HCT116 (cell line): ENCODE measurements at regions not wholly inside any gene's neighbourhood (a gene's known extent, or its start where the extent isn't known, plus 50 kb on each side); places are given as distances from the start of the nearest gene placed in this dataset.

Experiments
- ATAC-seq: fragments of 200-7000 bp; cut with Tn5 transposase; 2 replicates; pipeline ENCODE4 v1.9.1; 2020; ENCODE audit warnings: mild to moderate bottlenecking, moderate library complexity
- BruUV-seq: library from RNA; stranded (reverse); fragments of 400-500 nt; replicated peaks from 2 replicates; lab custom pipeline; 2021; lab: Mats Ljungman, UMichigan
- CTCF ChIA-PET: fragments of 300-600 bp; sonication (Branson Sonifier 250); formaldehyde crosslinking; loops from one replicate; lab custom pipeline; 2021; ENCODE audit warnings: antibody characterized with exemption; lab: Charles Lee
- POLR2A ChIA-PET: fragments of 300-600, 350-600 bp; sonication (Branson Sonifier 250); formaldehyde crosslinking; loops from one replicate; lab custom pipeline; 2021; ENCODE audit warnings: antibody characterized with exemption; lab: Charles Lee
- RAD21 ChIA-PET, 2 experiments: fragments of 300-600 bp; sonication (Branson Sonifier 250); formaldehyde crosslinking; loops; one replicate each; lab custom pipeline; 2023; ENCODE audit warnings: low total read pairs in 2 of 2; ENCODE audit not compliant: uncharacterized antibody in 2 of 2, unreplicated experiment in 2 of 2, low non-redundant PET in 1 of 2; lab: Charles Lee
- DNase-seq: peaks from one replicate; pipeline ENCODE4 v3.0.0-alpha.2; 2010; ENCODE audit warnings: low read depth, low spot score
- H2AFZ ChIP-seq: fragments of 200-600 bp; shearing (Covaris generic), sonication (generic); 2 replicates; pipeline ENCODE4 v1.6.1; 2017; ENCODE audit warnings: low read depth, mixed run types, mixed read lengths, antibody characterized with exemption, low read length; ENCODE audit not compliant: poor library complexity, severe bottlenecking
- H3K27ac ChIP-seq: 2 replicates; pipeline ENCODE4 v1.5.1; 2012; ENCODE audit warnings: low read depth, low read length
- H3K27me3 ChIP-seq: fragments of 200-600 bp; sonication (generic); 2 replicates; pipeline ENCODE4 v1.6.1; 2016; ENCODE audit warnings: mixed run types, low read length, mixed read lengths; ENCODE audit not compliant: insufficient read depth
- H3K36me3 ChIP-seq, 2 experiments: fragments of 200-500 bp in 1 of 2; fragments of 200-600 bp in 1 of 2; sonication (Bioruptor generic) in 1 of 2; sonication (generic) in 1 of 2; 2 replicates each; pipeline versions ENCODE4 v1.5.1 to v1.6.1; 2014 to 2016; ENCODE audit warnings: low read length in 2 of 2, inconsistent platforms in 1 of 2, mixed read lengths in 1 of 2, mixed run types in 1 of 2; ENCODE audit not compliant: insufficient read depth in 2 of 2, control insufficient read depth in 1 of 2
- H3K4me1 ChIP-seq, 2 experiments: fragments of 200-600 bp in 1 of 2; sonication (generic) in 1 of 2; 2 replicates each; pipeline versions ENCODE4 v1.5.1 to v1.6.1; 2012 to 2017; ENCODE audit warnings: low read length in 2 of 2, inconsistent platforms in 1 of 2, mild to moderate bottlenecking in 1 of 2, mixed read lengths in 1 of 2, mixed run types in 1 of 2, moderate library complexity in 1 of 2; ENCODE audit not compliant: insufficient read depth in 2 of 2, control insufficient read depth in 1 of 2
- H3K4me2 ChIP-seq: fragments of 200-600 bp; sonication (generic); 2 replicates; pipeline ENCODE4 v1.6.1; 2017; ENCODE audit warnings: mixed run types, low read length, mixed read lengths
- H3K4me3 ChIP-seq, 2 experiments: fragments of 200-600 bp in 1 of 2; sonication (generic) in 1 of 2; replicated peaks in 1 of 2; 2 replicates each; pipeline ENCODE4 v1.5.1; 2011 to 2016; ENCODE audit warnings: low read length in 2 of 2, control low read depth in 1 of 2, low read depth in 1 of 2, mild to moderate bottlenecking in 1 of 2, mixed read lengths in 1 of 2, mixed run types in 1 of 2
- H3K79me2 ChIP-seq: fragments of 200-600 bp; sonication (generic); 2 replicates; pipeline ENCODE4 v1.6.1; 2017; ENCODE audit warnings: mild to moderate bottlenecking, mixed run types, low read length, moderate library complexity, mixed read lengths; ENCODE audit not compliant: insufficient read depth
- H3K9ac ChIP-seq: fragments of 200-600 bp; sonication (generic); 2 replicates; pipeline ENCODE4 v1.6.1; 2016; ENCODE audit warnings: low read length, mixed read lengths
- H3K9me2 ChIP-seq: fragments of 200-600 bp; sonication (generic), shearing (Covaris generic); 2 replicates; pipeline ENCODE4 v1.6.1; 2017; ENCODE audit warnings: mixed run types, mild to moderate bottlenecking, moderate library complexity; ENCODE audit not compliant: insufficient read depth
- H3K9me3 ChIP-seq, 2 experiments: fragments of 200-500 bp in 1 of 2; fragments of 200-600 bp in 1 of 2; sonication (Bioruptor generic) in 1 of 2; sonication (generic) in 1 of 2; 2 replicates each; pipeline ENCODE4 v1.6.1; 2014 to 2017; ENCODE audit warnings: low read length in 2 of 2, mixed read lengths in 2 of 2, inconsistent platforms in 1 of 2, low read depth in 1 of 2, mild to moderate bottlenecking in 1 of 2, mixed run types in 1 of 2, moderate library complexity in 1 of 2; ENCODE audit not compliant: control insufficient read depth in 1 of 2, insufficient read depth in 1 of 2
- H4K20me1 ChIP-seq: fragments of 200-600 bp; sonication (generic), shearing (Covaris generic); 2 replicates; pipeline ENCODE4 v1.6.1; 2017; ENCODE audit warnings: mixed run types, mild to moderate bottlenecking, moderate library complexity; ENCODE audit not compliant: insufficient read depth
- CBX3 ChIP-seq: IDR thresholded peaks from 2 replicates; pipeline ENCODE4 v1.6.1; 2012; ENCODE audit warnings: low read depth
- CEBPB ChIP-seq: IDR thresholded peaks from 2 replicates; pipeline ENCODE4 v1.6.1; 2012; ENCODE audit warnings: low read depth
- CTCF ChIP-seq, 3 experiments: fragments of 200-600 bp in 1 of 3; sonication (generic) in 1 of 3; IDR thresholded peaks in 2 of 3; conservative IDR thresholded peaks in 1 of 3; 2 replicates each; pipeline ENCODE4 v1.5.1; 2012 to 2017; ENCODE audit warnings: low read depth in 2 of 3, low read length in 2 of 3, antibody characterized with exemption in 1 of 3, borderline replicate concordance in 1 of 3, control low read depth in 1 of 3, mild to moderate bottlenecking in 1 of 3, mixed read lengths in 1 of 3, mixed run types in 1 of 3, moderate library complexity in 1 of 3; ENCODE audit not compliant: insufficient read depth in 1 of 3
- EGR1 ChIP-seq: IDR thresholded peaks from 2 replicates; pipeline ENCODE4 v1.6.1; 2012; ENCODE audit warnings: low read depth
- ELF1 ChIP-seq: IDR thresholded peaks from 2 replicates; pipeline ENCODE4 v1.6.1; 2012; ENCODE audit warnings: low read depth, borderline replicate concordance
- EZH2 ChIP-seq: fragments of 200-600 bp; sonication (generic); IDR thresholded peaks from 2 replicates; pipeline ENCODE4 v1.6.1; 2017; ENCODE audit warnings: antibody characterized with exemption, mixed run types
- FOSL1 ChIP-seq: IDR thresholded peaks from 2 replicates; pipeline ENCODE4 v1.6.1; 2012; ENCODE audit warnings: low read depth
- MAX ChIP-seq: IDR thresholded peaks from 2 replicates; pipeline ENCODE4 v1.6.1; 2012
- POLR2AphosphoS5 ChIP-seq: IDR thresholded peaks from 2 replicates; pipeline ENCODE4 v1.6.1; 2011; ENCODE audit warnings: mild to moderate bottlenecking, low read depth, low read length, moderate library complexity
- RAD21 ChIP-seq: IDR thresholded peaks from 2 replicates; pipeline ENCODE4 v1.6.1; 2012; ENCODE audit warnings: low read depth, mild to moderate bottlenecking
- SIN3A ChIP-seq: IDR thresholded peaks from 2 replicates; pipeline ENCODE4 v1.6.1; 2012; ENCODE audit warnings: low read depth
- SP1 ChIP-seq: IDR thresholded peaks from 2 replicates; pipeline ENCODE4 v1.6.1; 2012; ENCODE audit warnings: low read depth
- TCF7L2 ChIP-seq: IDR thresholded peaks from 2 replicates; pipeline ENCODE4 v1.7.0; 2011; ENCODE audit warnings: borderline replicate concordance, inconsistent platforms; ENCODE audit not compliant: insufficient read depth, insufficient read length; ENCODE audit errors: extremely low read depth
- YY1 ChIP-seq: IDR thresholded peaks from 2 replicates; pipeline ENCODE4 v1.6.1; 2011; ENCODE audit warnings: low read length, low read depth, moderate library complexity, mild to moderate bottlenecking; ENCODE audit not compliant: insufficient replicate concordance; ENCODE audit errors: extremely low read depth
- ZFX ChIP-seq: fragments of 450-650 bp; IDR thresholded peaks from 2 replicates; pipeline ENCODE4 v1.6.1; 2017
- ZNF274 ChIP-seq: fragments of 200-500 bp; sonication (Bioruptor generic); IDR thresholded peaks from 2 replicates; pipeline ENCODE4 v1.6.1; 2014; ENCODE audit warnings: mild to moderate bottlenecking, low read depth, low read length, inconsistent platforms
- intact Hi-C: fragments of 100-400 bp; cut with micrococcal nuclease; formaldehyde crosslinking; loops from 2 replicates; pipeline ENCODE4 v1.10.0; 2022
- TF ChIP-seq, protein P1 (sequence below): IDR thresholded peaks from 2 replicates; pipeline ENCODE4 v1.6.1; 2011; ENCODE audit warnings: mild to moderate bottlenecking, low read length, moderate library complexity; ENCODE audit not compliant: insufficient replicate concordance; ENCODE audit errors: extremely low read depth
- TF ChIP-seq, protein P2 (sequence below): IDR thresholded peaks from 2 replicates; pipeline ENCODE4 v1.6.1; 2012; ENCODE audit warnings: low read depth

GRCh38 chr1:3988431-3988830 is 88.4 kb upstream of the C1orf174 start:
- Histone ChIP-seq H3K27me3 (no peaks in the 10 kb centered on the region), H3K27ac (no peak overlapping the region), H4K20me1 (no peaks in the 10 kb centered on the region), H3K9ac (no peak overlapping the region), H3K36me3 (no peaks in the 10 kb centered on the region), H3K9me2 (no peaks in the 10 kb centered on the region), H3K4me2 (no peak overlapping the region), H2AFZ (no peak overlapping the region), H3K79me2 (no peaks in the 10 kb centered on the region), H3K4me1 (no peaks in the 10 kb centered on the region), H3K9me3 (no peaks in the 10 kb centered on the region), H3K4me3 (no peak overlapping the region)
- ATAC-seq (no peak), DNase-seq (no peak)
- ChIA-PET POLR2A (no interaction called here), RAD21 (no interaction called here), CTCF (no interaction called here)
- no TSS peak for BruUV-seq
- TF ChIP-seq TCF7L2 (no peak), EGR1 (no peak), FOSL1 (no peak), ZNF274 (no peak), SIN3A (no peak), CEBPB (no peak), CTCF (IDR thresholded peaks at IDR 0.05 in 2 of 3, conservative IDR thresholded peaks at IDR 0.05 in 1 of 3; ENCODE audit: borderline replicate concordance in 1 of 3, insufficient read depth in 1 of 3, low read depth in 2 of 3, low read length in 2 of 3) (no peak), RAD21 (no peak), SP1 (no peak), CBX3 (no peak), YY1 (no peak), ZFX (no peak), ELF1 (no peak), EZH2 (no peak), MAX (no peak), POLR2AphosphoS5 (no peak)
- TF ChIP-seq, protein P1, sequence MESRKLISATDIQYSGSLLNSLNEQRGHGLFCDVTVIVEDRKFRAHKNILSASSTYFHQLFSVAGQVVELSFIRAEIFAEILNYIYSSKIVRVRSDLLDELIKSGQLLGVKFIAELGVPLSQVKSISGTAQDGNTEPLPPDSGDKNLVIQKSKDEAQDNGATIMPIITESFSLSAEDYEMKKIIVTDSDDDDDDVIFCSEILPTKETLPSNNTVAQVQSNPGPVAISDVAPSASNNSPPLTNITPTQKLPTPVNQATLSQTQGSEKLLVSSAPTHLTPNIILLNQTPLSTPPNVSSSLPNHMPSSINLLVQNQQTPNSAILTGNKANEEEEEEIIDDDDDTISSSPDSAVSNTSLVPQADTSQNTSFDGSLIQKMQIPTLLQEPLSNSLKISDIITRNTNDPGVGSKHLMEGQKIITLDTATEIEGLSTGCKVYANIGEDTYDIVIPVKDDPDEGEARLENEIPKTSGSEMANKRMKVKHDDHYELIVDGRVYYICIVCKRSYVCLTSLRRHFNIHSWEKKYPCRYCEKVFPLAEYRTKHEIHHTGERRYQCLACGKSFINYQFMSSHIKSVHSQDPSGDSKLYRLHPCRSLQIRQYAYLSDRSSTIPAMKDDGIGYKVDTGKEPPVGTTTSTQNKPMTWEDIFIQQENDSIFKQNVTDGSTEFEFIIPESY: no peak
- TF ChIP-seq, protein P2, sequence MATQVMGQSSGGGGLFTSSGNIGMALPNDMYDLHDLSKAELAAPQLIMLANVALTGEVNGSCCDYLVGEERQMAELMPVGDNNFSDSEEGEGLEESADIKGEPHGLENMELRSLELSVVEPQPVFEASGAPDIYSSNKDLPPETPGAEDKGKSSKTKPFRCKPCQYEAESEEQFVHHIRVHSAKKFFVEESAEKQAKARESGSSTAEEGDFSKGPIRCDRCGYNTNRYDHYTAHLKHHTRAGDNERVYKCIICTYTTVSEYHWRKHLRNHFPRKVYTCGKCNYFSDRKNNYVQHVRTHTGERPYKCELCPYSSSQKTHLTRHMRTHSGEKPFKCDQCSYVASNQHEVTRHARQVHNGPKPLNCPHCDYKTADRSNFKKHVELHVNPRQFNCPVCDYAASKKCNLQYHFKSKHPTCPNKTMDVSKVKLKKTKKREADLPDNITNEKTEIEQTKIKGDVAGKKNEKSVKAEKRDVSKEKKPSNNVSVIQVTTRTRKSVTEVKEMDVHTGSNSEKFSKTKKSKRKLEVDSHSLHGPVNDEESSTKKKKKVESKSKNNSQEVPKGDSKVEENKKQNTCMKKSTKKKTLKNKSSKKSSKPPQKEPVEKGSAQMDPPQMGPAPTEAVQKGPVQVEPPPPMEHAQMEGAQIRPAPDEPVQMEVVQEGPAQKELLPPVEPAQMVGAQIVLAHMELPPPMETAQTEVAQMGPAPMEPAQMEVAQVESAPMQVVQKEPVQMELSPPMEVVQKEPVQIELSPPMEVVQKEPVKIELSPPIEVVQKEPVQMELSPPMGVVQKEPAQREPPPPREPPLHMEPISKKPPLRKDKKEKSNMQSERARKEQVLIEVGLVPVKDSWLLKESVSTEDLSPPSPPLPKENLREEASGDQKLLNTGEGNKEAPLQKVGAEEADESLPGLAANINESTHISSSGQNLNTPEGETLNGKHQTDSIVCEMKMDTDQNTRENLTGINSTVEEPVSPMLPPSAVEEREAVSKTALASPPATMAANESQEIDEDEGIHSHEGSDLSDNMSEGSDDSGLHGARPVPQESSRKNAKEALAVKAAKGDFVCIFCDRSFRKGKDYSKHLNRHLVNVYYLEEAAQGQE: no peak
- intact Hi-C loops: no loop called here
